VCaP (cell line): ENCODE measurements at regions not wholly inside any gene's neighbourhood (a gene's known extent, or its start where the extent isn't known, plus 50 kb on each side); places are given as distances from the start of the nearest gene placed in this dataset.

Experiments used
- H3K27ac ChIP-seq: fragments of 450-650 bp; 2 replicates; pipeline ENCODE4 v1.5.1; 2017
- CTCF ChIP-seq: fragments of 450-650 bp; conservative IDR thresholded peaks from 2 replicates; pipeline ENCODE4 v1.5.1; 2017; ENCODE audit warnings: mild to moderate bottlenecking, moderate library complexity

DNA sequence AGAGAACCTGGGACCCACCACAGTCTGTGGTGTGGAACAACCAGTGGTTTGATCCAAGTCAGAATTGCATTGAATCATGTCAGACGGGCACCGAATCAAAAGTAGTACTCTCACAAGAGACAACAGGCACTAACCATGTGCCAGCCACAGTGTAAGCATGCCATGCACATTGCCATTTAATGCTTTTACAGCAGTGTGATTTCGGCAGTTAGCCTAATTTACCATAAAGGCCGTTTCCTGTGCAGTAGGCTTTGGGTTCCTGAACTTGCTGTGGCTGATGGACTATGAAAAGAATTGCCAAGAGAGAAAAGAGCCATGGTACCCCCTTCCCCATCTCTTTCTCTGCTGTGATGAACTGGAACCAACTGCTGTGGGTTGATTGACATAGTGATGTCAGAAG, 540.6 kb downstream of the EBF1 start:
- no peak for TF ChIP-seq CTCF

DNA sequence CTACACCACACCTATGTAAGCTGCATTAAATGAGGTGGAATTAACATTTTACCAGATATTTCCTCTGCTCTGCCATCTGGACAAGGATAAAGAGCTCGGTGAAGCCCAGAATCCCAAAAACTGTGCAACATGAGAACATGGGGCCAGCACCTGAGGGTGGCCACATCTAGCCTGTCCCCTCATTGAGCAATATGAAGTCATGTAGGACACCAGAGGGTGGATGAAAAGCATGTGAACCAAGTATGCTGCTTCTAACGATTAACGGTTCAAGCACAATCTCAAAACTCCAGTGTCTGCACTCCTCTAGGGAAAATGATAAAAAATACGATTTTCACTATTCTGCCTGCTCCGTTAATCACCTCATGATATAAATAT, 545.8 kb downstream of the EBF1 start:
- H3K27ac ChIP-seq, result no peak overlapping the region
- no peak for TF ChIP-seq CTCF

More for the DNA sequence above, 540.6 kb downstream of the EBF1 start:
- no peak overlapping the region for H3K27ac ChIP-seq

- no peak for TF ChIP-seq CTCF
- H3K27ac ChIP-seq, result no peak overlapping the region
Measured at GRCh38 chr5:158553195-158553961, 546.3 kb downstream of the EBF1 start.

- no peak overlapping the region for H3K27ac ChIP-seq
- no peak for TF ChIP-seq CTCF
Measured at GRCh38 chr5:158552241-158552640, 547.5 kb downstream of the EBF1 start.

DNA sequence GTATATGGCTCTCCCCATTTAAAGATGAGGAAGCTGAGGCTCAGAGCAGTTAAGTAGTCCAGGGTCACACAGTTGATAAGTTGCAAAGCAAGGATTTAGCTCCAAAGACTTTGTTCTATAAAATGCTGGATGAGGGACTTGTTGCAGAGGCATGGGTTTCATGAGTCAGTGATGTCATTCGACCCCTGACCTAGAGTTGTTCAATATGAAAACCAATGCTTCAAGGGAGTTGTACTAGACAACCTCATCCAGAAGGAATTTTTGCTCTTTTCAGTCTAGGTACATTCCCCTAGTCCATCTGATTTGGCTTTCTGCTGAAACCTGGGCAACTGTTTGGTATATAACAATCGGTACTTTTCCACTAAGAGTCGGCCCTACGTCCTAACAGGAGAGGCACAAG, 550.4 kb downstream of the EBF1 start:
- no peak for TF ChIP-seq CTCF
- no peak overlapping the region for H3K27ac ChIP-seq

DNA sequence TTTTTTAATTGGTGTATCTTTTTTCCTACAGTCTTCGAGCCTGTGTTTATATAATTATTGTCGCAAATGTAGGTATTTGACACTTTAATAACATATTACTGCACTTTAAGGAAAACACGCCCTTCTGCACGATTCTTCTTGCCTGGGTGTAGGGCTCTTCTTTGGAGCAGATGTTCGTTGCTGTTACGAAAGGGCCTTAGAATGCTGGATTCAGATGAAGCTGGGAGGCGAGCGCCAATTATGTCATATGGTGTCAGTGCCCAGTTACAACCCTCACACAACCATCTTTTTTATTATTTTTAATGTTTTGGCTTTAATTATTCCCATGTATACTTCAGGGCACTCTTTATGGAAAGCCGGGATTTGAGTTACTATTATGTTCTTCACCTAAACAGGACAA, 553.0 kb downstream of the EBF1 start:
- TF ChIP-seq CTCF, result no peak
- H3K27ac ChIP-seq, result no peak overlapping the region

DNA sequence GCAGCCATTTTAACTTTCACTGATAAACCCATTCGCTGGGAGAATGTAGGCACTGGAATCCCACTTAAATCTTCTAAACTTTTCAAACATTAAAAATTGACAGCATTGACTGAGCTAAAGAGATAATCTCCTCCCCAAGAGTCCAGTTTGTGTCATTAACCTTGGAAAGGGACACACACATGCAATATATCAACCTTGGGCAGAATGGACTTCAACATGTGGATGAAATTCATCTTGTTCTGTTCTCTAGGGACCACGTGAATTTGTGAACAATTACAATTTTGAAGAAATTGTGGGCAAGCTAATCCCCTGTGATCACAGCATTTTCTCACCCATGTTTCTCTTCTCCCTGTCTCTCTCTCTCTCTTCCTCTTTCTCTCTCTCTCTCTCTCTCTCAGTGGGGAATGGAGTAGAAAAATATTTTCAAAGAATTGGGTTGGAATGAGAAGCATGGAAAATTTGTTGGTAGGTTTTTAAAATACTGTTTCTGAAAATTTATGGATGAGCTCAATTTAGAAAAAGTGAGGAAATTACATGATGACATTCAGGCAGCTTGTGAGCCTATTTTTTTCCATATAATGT, 553.7 kb downstream of the EBF1 start:
- no peak overlapping the region for H3K27ac ChIP-seq
- no peak for TF ChIP-seq CTCF
